CD14-positive monocyte (primary cell): ENCODE measurements at regions not wholly inside any gene's neighbourhood (a gene's known extent, or its start where the extent isn't known, plus 50 kb on each side); places are given as distances from the start of the nearest gene placed in this dataset.
"Not testable (repeated sequence)": the region's sequence is repeated elsewhere in the genome, so short reads cannot be mapped to it uniquely, and the experiment has no call there.

Experiments
- DNase-seq, 3 donors: peaks; one replicate each; pipeline ENCODE4 v3.0.0-alpha.2; 2011 to 2022
- H2AFZ ChIP-seq: 2 replicates; pipeline ENCODE4 v1.6.0; 2012; ENCODE audit warnings: mild to moderate bottlenecking, low read depth, low read length, inconsistent platforms; ENCODE audit not compliant: insufficient read depth, poor library complexity, severe bottlenecking
- H3K27ac ChIP-seq, 2 donors: 1 replicate in 1 of 2; 2 replicates in 1 of 2; pipeline ENCODE4 v1.5.1; 2012 to 2013; ENCODE audit warnings: low read length in 2 of 2, control low read depth in 1 of 2, inconsistent platforms in 1 of 2, low read depth in 1 of 2, mild to moderate bottlenecking in 1 of 2
- H3K27me3 ChIP-seq, 2 donors: one replicate each; pipeline versions ENCODE4 v1.6.0 to v1.6.1; 2011 to 2013; ENCODE audit warnings: low read length in 2 of 2; ENCODE audit not compliant: control insufficient read depth in 2 of 2, insufficient read depth in 2 of 2
- H3K36me3 ChIP-seq, 2 donors: replicated peaks in 1 of 2; 1 replicate in 1 of 2; 2 replicates in 1 of 2; pipeline versions ENCODE4 v1.5.1 to v1.6.1; 2012 to 2013; ENCODE audit warnings: low read length in 2 of 2, control low read depth in 1 of 2, inconsistent platforms in 1 of 2, mild to moderate bottlenecking in 1 of 2; ENCODE audit not compliant: insufficient read depth in 2 of 2, control insufficient read depth in 1 of 2
- H3K4me1 ChIP-seq, 2 donors: 1 replicate in 1 of 2; 2 replicates in 1 of 2; pipeline versions ENCODE4 v1.5.1 to v1.6.1; 2012 to 2013; ENCODE audit warnings: low read length in 2 of 2, control low read depth in 1 of 2, inconsistent platforms in 1 of 2, mild to moderate bottlenecking in 1 of 2, moderate library complexity in 1 of 2; ENCODE audit not compliant: insufficient read depth in 2 of 2, control insufficient read depth in 1 of 2
- H3K4me2 ChIP-seq: replicated peaks from 2 replicates; pipeline ENCODE3; 2012; ENCODE audit warnings: low read length, moderate library complexity, mild to moderate bottlenecking; ENCODE audit not compliant: poor library complexity, severe bottlenecking; ENCODE audit errors: extremely low read depth
- H3K4me3 ChIP-seq, 3 experiments: fragments of 200-600 bp in 1 of 3; sonication (generic) in 1 of 3; replicated peaks in 1 of 3; 1 replicate in 2 of 3; 2 replicates in 1 of 3; pipeline ENCODE4 v1.5.1; 2011 to 2013; ENCODE audit warnings: low read length in 3 of 3, mild to moderate bottlenecking in 3 of 3, control low read depth in 2 of 3, low read depth in 2 of 3, inconsistent platforms in 1 of 3, moderate library complexity in 1 of 3
- H3K79me2 ChIP-seq: 2 replicates; pipeline ENCODE4 v1.6.0; 2012; ENCODE audit warnings: mild to moderate bottlenecking, control low read depth, inconsistent platforms, low read length, moderate library complexity; ENCODE audit not compliant: insufficient read depth
- H3K9ac ChIP-seq: 2 replicates; pipeline ENCODE4 v1.6.0; 2017; ENCODE audit warnings: low read length, mild to moderate bottlenecking; ENCODE audit not compliant: insufficient read depth, poor library complexity, severe bottlenecking
- H3K9me3 ChIP-seq, 2 donors: replicated peaks in 1 of 2; 1 replicate in 1 of 2; 2 replicates in 1 of 2; pipeline versions ENCODE4 v1.5.1 to v1.6.1; 2012 to 2013; ENCODE audit warnings: low read length in 2 of 2, control low read depth in 1 of 2; ENCODE audit not compliant: control insufficient read depth in 1 of 2, insufficient read depth in 1 of 2
- H4K20me1 ChIP-seq: 2 replicates; pipeline ENCODE4 v1.6.0; 2012; ENCODE audit warnings: mild to moderate bottlenecking, low read length, control low read depth, moderate library complexity; ENCODE audit not compliant: insufficient read depth
- H3K27ac Mint-ChIP-seq, 7 donors: one replicate each; pipeline ENCODE4 v1.8.0; 2020; ENCODE audit warnings: mild to moderate bottlenecking in 7 of 7, mixed read lengths in 7 of 7, moderate library complexity in 6 of 7, inconsistent platforms in 2 of 7
- H3K27me3 Mint-ChIP-seq, 3 donors: one replicate each; pipeline ENCODE4 v1.8.0; 2021 to 2022; ENCODE audit warnings: low read depth in 3 of 3, mild to moderate bottlenecking in 3 of 3, mixed read lengths in 3 of 3, moderate library complexity in 3 of 3, inconsistent platforms in 1 of 3
- H3K36me3 Mint-ChIP-seq, 2 donors: one replicate each; pipeline ENCODE4 v1.8.0; 2020; ENCODE audit warnings: mixed read lengths in 2 of 2, inconsistent platforms in 1 of 2, mild to moderate bottlenecking in 1 of 2
- H3K4me1 Mint-ChIP-seq: one replicate; pipeline ENCODE4 v1.8.0; 2020; ENCODE audit warnings: mild to moderate bottlenecking, mixed read lengths
- H3K4me3 Mint-ChIP-seq, 2 donors: one replicate each; pipeline ENCODE4 v1.8.0; 2020; ENCODE audit warnings: mild to moderate bottlenecking in 2 of 2, mixed read lengths in 2 of 2, moderate library complexity in 1 of 2
- H3K9me3 Mint-ChIP-seq, 7 donors: one replicate each; pipeline ENCODE4 v1.8.0; 2020 to 2022; ENCODE audit warnings: mixed read lengths in 7 of 7, mild to moderate bottlenecking in 6 of 7, moderate library complexity in 6 of 7, inconsistent platforms in 2 of 7
- CTCF ChIP-seq: fragments of 200-600 bp; IDR thresholded peaks from one replicate; pipeline ENCODE4 v1.8.0; 2022; ENCODE audit warnings: antibody characterized with exemption, mild to moderate bottlenecking
- WGBS: methylation state at CpG from one replicate; pipeline ENCODE4 v1.1.5; 2013; ENCODE audit warnings: missing lambda C conversion rate; ENCODE audit not compliant: insufficient coverage; 5-methylcytosine and 5-hydroxymethylcytosine counted together
- intact Hi-C, 2 donors: fragments of 100-400 bp; cut with micrococcal nuclease; formaldehyde crosslinking; loops; one replicate each; pipeline versions ENCODE4 v1.15.0 to v1.15.1; 2023

GRCh38 chr20:22966787-22967464 is 68.2 kb upstream of the SSTR4 start:
- Histone ChIP-seq H3K9ac (no peak overlapping the region), H3K9me3 (no peaks in the 10 kb centered on the region), H3K4me3 (no peak overlapping the region), H4K20me1 (no peaks in the 10 kb centered on the region), H3K27me3 (no peaks in the 10 kb centered on the region), H3K79me2 (no peaks in the 10 kb centered on the region), H2AFZ (no peak overlapping the region), H3K27ac (no peak overlapping the region), H3K36me3 (no peaks in the 10 kb centered on the region), H3K4me2 (no peak overlapping the region), H3K4me1 (no peaks in the 10 kb centered on the region)
- Mint-ChIP-seq H3K27me3 (peaks cover 2 to 8% (median 6%) of the 10 kb centered on the region in 3 donors), H3K4me1 (no peaks in the 10 kb centered on the region), H3K36me3 (no peaks in the 10 kb centered on the region), H3K9me3 (peaks cover 0 to 4% (median 0%) of the 10 kb centered on the region in 7 donors), H3K4me3 (no peak overlapping the region), H3K27ac (no peak overlapping the region)
- 93% methylated on average over 3 of the region's 4 CpGs for WGBS
- intact Hi-C loops = no loop called here
- no peak for TF ChIP-seq CTCF
- no peak for DNase-seq

- WGBS = no CpG with 5 or more reads among the region's 2 CpGs
- H3K27ac Mint-ChIP-seq, H4K20me1 ChIP-seq, H2AFZ ChIP-seq, H3K27me3 ChIP-seq, H3K4me2 ChIP-seq, H3K4me3 Mint-ChIP-seq, H3K36me3 ChIP-seq, H3K4me1 ChIP-seq, intact Hi-C loops, H3K27me3 Mint-ChIP-seq, H3K36me3 Mint-ChIP-seq, H3K79me2 ChIP-seq, DNase-seq, H3K4me1 Mint-ChIP-seq, H3K9ac ChIP-seq, H3K9me3 ChIP-seq, H3K27ac ChIP-seq, H3K9me3 Mint-ChIP-seq, H3K4me3 ChIP-seq: not testable (repeated sequence)
These were observed 67.4 kb upstream of the SSTR4 start for GRCh38 chr20:22967706-22968105.

GRCh38 chr20:22969031-22969430 is 66.1 kb upstream of the SSTR4 start:
- no CpG with 5 or more reads among the region's 1 CpG for WGBS
- H3K27me3 Mint-ChIP-seq, H3K4me3 ChIP-seq, H3K79me2 ChIP-seq, H3K9me3 Mint-ChIP-seq, H3K4me2 ChIP-seq, DNase-seq, H3K36me3 ChIP-seq, H3K4me1 Mint-ChIP-seq, H3K9me3 ChIP-seq, H3K36me3 Mint-ChIP-seq, H2AFZ ChIP-seq, H3K27me3 ChIP-seq, H3K4me1 ChIP-seq, H3K27ac ChIP-seq, H3K27ac Mint-ChIP-seq, H3K4me3 Mint-ChIP-seq, H4K20me1 ChIP-seq, H3K9ac ChIP-seq, intact Hi-C loops: not testable (repeated sequence)

- not testable (repeated sequence) for H3K27ac Mint-ChIP-seq, H3K4me2 ChIP-seq
- WGBS = no CpG with 5 or more reads among the region's 2 CpGs
These were observed 64.0 kb upstream of the SSTR4 start for GRCh38 chr20:22971077-22971476.

More at GRCh38 chr20:22971077-22971476, 64.0 kb upstream of the SSTR4 start:
- H3K4me1 ChIP-seq, H3K27ac ChIP-seq, H3K9me3 ChIP-seq, DNase-seq, H2AFZ ChIP-seq, H3K36me3 Mint-ChIP-seq, H3K79me2 ChIP-seq, H3K36me3 ChIP-seq, H3K4me1 Mint-ChIP-seq, H4K20me1 ChIP-seq, H3K9me3 Mint-ChIP-seq, H3K27me3 ChIP-seq, intact Hi-C loops, H3K4me3 Mint-ChIP-seq, H3K27me3 Mint-ChIP-seq, H3K9ac ChIP-seq, H3K4me3 ChIP-seq: not testable (repeated sequence)
